HCT116 (cell line): ENCODE measurements at regions not wholly inside any gene's neighbourhood (a gene's known extent, or its start where the extent isn't known, plus 50 kb on each side); places are given as distances from the start of the nearest gene placed in this dataset.
A peak's percentile ranks its signal among the peaks of the same experiment; 100 is the strongest.

Experiments
- ATAC-seq: fragments of 200-7000 bp; cut with Tn5 transposase; 2 replicates; pipeline ENCODE4 v1.9.1; 2020; ENCODE audit warnings: mild to moderate bottlenecking, moderate library complexity
- BruUV-seq: library from RNA; stranded (reverse); fragments of 400-500 nt; replicated peaks from 2 replicates; lab custom pipeline; 2021; lab: Mats Ljungman, UMichigan
- CTCF ChIA-PET: fragments of 300-600 bp; sonication (Branson Sonifier 250); formaldehyde crosslinking; loops from one replicate; lab custom pipeline; 2021; ENCODE audit warnings: antibody characterized with exemption; lab: Charles Lee
- POLR2A ChIA-PET: fragments of 300-600, 350-600 bp; sonication (Branson Sonifier 250); formaldehyde crosslinking; loops from one replicate; lab custom pipeline; 2021; ENCODE audit warnings: antibody characterized with exemption; lab: Charles Lee
- RAD21 ChIA-PET, 2 experiments: fragments of 300-600 bp; sonication (Branson Sonifier 250); formaldehyde crosslinking; loops; one replicate each; lab custom pipeline; 2023; ENCODE audit warnings: low total read pairs in 2 of 2; ENCODE audit not compliant: uncharacterized antibody in 2 of 2, unreplicated experiment in 2 of 2, low non-redundant PET in 1 of 2; lab: Charles Lee
- DNase-seq: peaks from one replicate; pipeline ENCODE4 v3.0.0-alpha.2; 2010; ENCODE audit warnings: low read depth, low spot score
- H2AFZ ChIP-seq: fragments of 200-600 bp; shearing (Covaris generic), sonication (generic); 2 replicates; pipeline ENCODE4 v1.6.1; 2017; ENCODE audit warnings: low read depth, mixed run types, mixed read lengths, antibody characterized with exemption, low read length; ENCODE audit not compliant: poor library complexity, severe bottlenecking
- H3K27ac ChIP-seq: 2 replicates; pipeline ENCODE4 v1.5.1; 2012; ENCODE audit warnings: low read depth, low read length
- H3K27me3 ChIP-seq: fragments of 200-600 bp; sonication (generic); 2 replicates; pipeline ENCODE4 v1.6.1; 2016; ENCODE audit warnings: mixed run types, low read length, mixed read lengths; ENCODE audit not compliant: insufficient read depth
- H3K36me3 ChIP-seq, 2 experiments: fragments of 200-500 bp in 1 of 2; fragments of 200-600 bp in 1 of 2; sonication (Bioruptor generic) in 1 of 2; sonication (generic) in 1 of 2; 2 replicates each; pipeline versions ENCODE4 v1.5.1 to v1.6.1; 2014 to 2016; ENCODE audit warnings: low read length in 2 of 2, inconsistent platforms in 1 of 2, mixed read lengths in 1 of 2, mixed run types in 1 of 2; ENCODE audit not compliant: insufficient read depth in 2 of 2, control insufficient read depth in 1 of 2
- H3K4me1 ChIP-seq, 2 experiments: fragments of 200-600 bp in 1 of 2; sonication (generic) in 1 of 2; 2 replicates each; pipeline versions ENCODE4 v1.5.1 to v1.6.1; 2012 to 2017; ENCODE audit warnings: low read length in 2 of 2, inconsistent platforms in 1 of 2, mild to moderate bottlenecking in 1 of 2, mixed read lengths in 1 of 2, mixed run types in 1 of 2, moderate library complexity in 1 of 2; ENCODE audit not compliant: insufficient read depth in 2 of 2, control insufficient read depth in 1 of 2
- H3K4me2 ChIP-seq: fragments of 200-600 bp; sonication (generic); 2 replicates; pipeline ENCODE4 v1.6.1; 2017; ENCODE audit warnings: mixed run types, low read length, mixed read lengths
- H3K4me3 ChIP-seq, 2 experiments: fragments of 200-600 bp in 1 of 2; sonication (generic) in 1 of 2; replicated peaks in 1 of 2; 2 replicates each; pipeline ENCODE4 v1.5.1; 2011 to 2016; ENCODE audit warnings: low read length in 2 of 2, control low read depth in 1 of 2, low read depth in 1 of 2, mild to moderate bottlenecking in 1 of 2, mixed read lengths in 1 of 2, mixed run types in 1 of 2
- H3K79me2 ChIP-seq: fragments of 200-600 bp; sonication (generic); 2 replicates; pipeline ENCODE4 v1.6.1; 2017; ENCODE audit warnings: mild to moderate bottlenecking, mixed run types, low read length, moderate library complexity, mixed read lengths; ENCODE audit not compliant: insufficient read depth
- H3K9ac ChIP-seq: fragments of 200-600 bp; sonication (generic); 2 replicates; pipeline ENCODE4 v1.6.1; 2016; ENCODE audit warnings: low read length, mixed read lengths
- H3K9me2 ChIP-seq: fragments of 200-600 bp; sonication (generic), shearing (Covaris generic); 2 replicates; pipeline ENCODE4 v1.6.1; 2017; ENCODE audit warnings: mixed run types, mild to moderate bottlenecking, moderate library complexity; ENCODE audit not compliant: insufficient read depth
- H3K9me3 ChIP-seq, 2 experiments: fragments of 200-500 bp in 1 of 2; fragments of 200-600 bp in 1 of 2; sonication (Bioruptor generic) in 1 of 2; sonication (generic) in 1 of 2; 2 replicates each; pipeline ENCODE4 v1.6.1; 2014 to 2017; ENCODE audit warnings: low read length in 2 of 2, mixed read lengths in 2 of 2, inconsistent platforms in 1 of 2, low read depth in 1 of 2, mild to moderate bottlenecking in 1 of 2, mixed run types in 1 of 2, moderate library complexity in 1 of 2; ENCODE audit not compliant: control insufficient read depth in 1 of 2, insufficient read depth in 1 of 2
- H4K20me1 ChIP-seq: fragments of 200-600 bp; sonication (generic), shearing (Covaris generic); 2 replicates; pipeline ENCODE4 v1.6.1; 2017; ENCODE audit warnings: mixed run types, mild to moderate bottlenecking, moderate library complexity; ENCODE audit not compliant: insufficient read depth
- CBX3 ChIP-seq: IDR thresholded peaks from 2 replicates; pipeline ENCODE4 v1.6.1; 2012; ENCODE audit warnings: low read depth
- CEBPB ChIP-seq: IDR thresholded peaks from 2 replicates; pipeline ENCODE4 v1.6.1; 2012; ENCODE audit warnings: low read depth
- ELF1 ChIP-seq: IDR thresholded peaks from 2 replicates; pipeline ENCODE4 v1.6.1; 2012; ENCODE audit warnings: low read depth, borderline replicate concordance
- EZH2phosphoT487 ChIP-seq: fragments of 200-600 bp; IDR thresholded peaks from 2 replicates; pipeline ENCODE4 v1.6.1; 2018; ENCODE audit warnings: antibody characterized with exemption, borderline replicate concordance
- JUND ChIP-seq: IDR thresholded peaks from 2 replicates; pipeline ENCODE4 v1.6.1; 2012
- POLR2A ChIP-seq: IDR thresholded peaks from 2 replicates; pipeline ENCODE4 v1.7.0; 2011; ENCODE audit warnings: borderline replicate concordance; ENCODE audit not compliant: insufficient read depth, insufficient read length; ENCODE audit errors: extremely low read depth
- POLR2AphosphoS5 ChIP-seq: IDR thresholded peaks from 2 replicates; pipeline ENCODE4 v1.6.1; 2011; ENCODE audit warnings: mild to moderate bottlenecking, low read depth, low read length, moderate library complexity
- RAD21 ChIP-seq: IDR thresholded peaks from 2 replicates; pipeline ENCODE4 v1.6.1; 2012; ENCODE audit warnings: low read depth, mild to moderate bottlenecking
- YY1 ChIP-seq: IDR thresholded peaks from 2 replicates; pipeline ENCODE4 v1.6.1; 2011; ENCODE audit warnings: low read length, low read depth, moderate library complexity, mild to moderate bottlenecking; ENCODE audit not compliant: insufficient replicate concordance; ENCODE audit errors: extremely low read depth
- ZFX ChIP-seq: fragments of 450-650 bp; IDR thresholded peaks from 2 replicates; pipeline ENCODE4 v1.6.1; 2017
- ZNF274 ChIP-seq: fragments of 200-500 bp; sonication (Bioruptor generic); IDR thresholded peaks from 2 replicates; pipeline ENCODE4 v1.6.1; 2014; ENCODE audit warnings: mild to moderate bottlenecking, low read depth, low read length, inconsistent platforms
- intact Hi-C: fragments of 100-400 bp; cut with micrococcal nuclease; formaldehyde crosslinking; loops from 2 replicates; pipeline ENCODE4 v1.10.0; 2022

DNA sequence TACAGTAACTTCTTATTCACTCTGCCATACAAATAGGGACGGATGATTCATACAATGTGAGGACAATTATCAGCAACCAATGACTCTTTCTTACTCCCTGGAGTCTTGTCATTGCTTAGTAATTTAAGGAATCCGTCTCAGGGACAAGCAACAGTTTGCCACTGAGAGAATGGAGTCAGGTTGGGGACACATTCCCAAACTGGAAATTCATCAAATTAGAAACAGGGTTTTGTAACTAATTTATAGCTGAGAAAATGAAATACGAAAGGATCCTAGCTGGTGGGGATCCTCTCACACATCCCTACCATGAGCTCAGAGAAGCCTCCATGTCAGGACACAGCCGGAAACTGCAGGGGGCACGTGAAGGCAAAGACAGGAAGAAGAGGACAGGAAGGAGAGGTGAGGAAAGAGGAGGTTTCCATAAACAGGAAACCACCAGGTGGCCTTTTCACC is 50.4 kb upstream of the KDR start (continued):
- TF ChIP-seq RAD21 (no peak), ZFX (no peak)

DNA sequence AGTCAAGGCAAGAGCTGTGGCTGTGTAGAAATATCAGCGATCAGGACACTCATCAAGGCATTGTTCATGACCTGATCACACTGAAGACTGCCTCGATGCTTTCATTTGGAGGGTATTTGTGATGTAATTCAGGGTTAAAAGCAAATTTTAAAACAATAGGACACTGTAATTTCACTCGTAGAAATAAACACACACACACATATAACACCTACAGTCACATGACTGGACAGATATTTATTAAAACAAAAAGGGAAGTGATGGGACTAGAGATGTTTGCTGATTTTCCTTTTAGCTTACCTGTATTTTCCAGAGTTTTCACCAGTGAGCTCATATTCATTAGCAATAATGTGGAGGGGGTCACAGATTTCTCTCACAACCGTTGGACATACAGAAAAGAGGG is 51.1 kb upstream of the KDR start:
- Histone ChIP-seq H3K9me2 (no peaks in the 10 kb centered on the region), H3K79me2 (peaks cover 19% of the 10 kb centered on the region), H3K9ac (peak overlapping the region; percentile 65), H3K36me3 (peaks cover 8 to 26% of the 10 kb centered on the region in 2 experiments; a peak in 3 of 4 replicates), H3K4me3 (peak overlapping the region; percentile 66 to 89), H3K27ac (peak overlapping the region; percentile 73), H2AFZ (no peak overlapping the region), H3K27me3 (no peaks in the 10 kb centered on the region), H4K20me1 (no peaks in the 10 kb centered on the region), H3K4me2 (peak overlapping the region; percentile 74), H3K9me3 (no peaks in the 10 kb centered on the region), H3K4me1 (peaks cover 11 to 42% of the 10 kb centered on the region in 2 experiments)
- BruUV-seq = TSS peak; percentile 64
- ATAC-seq = no peak
- DNase-seq = no peak
- TF ChIP-seq EZH2phosphoT487 (no peak), JUND (no peak), YY1 (no peak), POLR2A (no peak), CBX3 (no peak), ELF1 (no peak), CEBPB (no peak), ZNF274 (no peak), POLR2AphosphoS5 (no peak), ZFX (no peak)
- ChIA-PET CTCF (interaction anchor here (3.0 kb wide), 1 partner anchor 9 kb away, joined by 27 read pairs; no protein-coding TSS in a partner anchor), RAD21 (interaction anchor here in 1 of 2 experiments (1.5 kb wide), 1 partner anchor 8 kb away, joined by 4 read pairs; no protein-coding TSS in a partner anchor), POLR2A (interaction anchor here (1.4 kb wide), 1 partner anchor 8 kb away, joined by 7 read pairs; no protein-coding TSS in a partner anchor)
- intact Hi-C loops = loop anchor here (5.0 kb wide), 1 partner anchor 376 kb away; no protein-coding TSS in a partner anchor
